ENCODE measurements at regions not wholly inside any gene's neighbourhood (a gene's known extent, or its start where the extent isn't known, plus 50 kb on each side); places are given as distances from the start of the nearest gene placed in this dataset.

GRCh38 chr4:119980456-119980855, 86.2 kb downstream of the MAD2L1 start:
- Histone ChIP-seq H3K27ac (ENCODE audit: low read depth in 1 of 2, low read length in 2 of 2) (no peak overlapping the region), H3K27me3 (ENCODE audit: control insufficient read depth in 4 of 4, insufficient read depth in 4 of 4, low read length in 3 of 4) (no peaks in the 10 kb centered on the region), H3K4me1 (ENCODE audit: control insufficient read depth in 4 of 4, insufficient read depth in 4 of 4, low read length in 3 of 4) (no peaks in the 10 kb centered on the region), H3K9me3 (ENCODE audit: control insufficient read depth in 4 of 4, low read length in 3 of 4) (no peaks in the 10 kb centered on the region), H3K4me3 (ENCODE audit: low read depth in 1 of 3, low read length in 3 of 3) (no peak overlapping the region), H3K36me3 (ENCODE audit: control insufficient read depth in 4 of 4, insufficient read depth in 3 of 4, low read depth in 1 of 4, low read length in 3 of 4) (no peaks in the 10 kb centered on the region), H3K9ac (ENCODE audit: low read depth in 1 of 2, low read length in 2 of 2) (no peak overlapping the region)
- 74% methylated on average over 2 of the region's 2 CpGs for WGBS
- TF ChIP-seq CTCF (IDR thresholded peaks at IDR 0.05; ENCODE audit: low read depth, low read length, missing input control) (no peak), REST (IDR thresholded peaks at IDR 0.05) (no peak), TAF1 (conservative IDR thresholded peaks at IDR 0.05) (no peak), YY1 (IDR thresholded peaks at IDR 0.05) (no peak), HNF4G (IDR thresholded peaks at IDR 0.05) (no peak), ZBTB33 (IDR thresholded peaks at IDR 0.05) (no peak), NR2F2 (IDR thresholded peaks at IDR 0.05) (no peak), RAD21 (IDR thresholded peaks at IDR 0.05) (no peak), ATF3 (IDR thresholded peaks at IDR 0.05) (no peak), MAX (IDR thresholded peaks at IDR 0.05) (no peak), SP1 (IDR thresholded peaks at IDR 0.05) (no peak)
- no peak for DNase-seq (ENCODE audit: low spot score)

- no peak for DNase-seq (ENCODE audit: low spot score)
- WGBS, result 58% methylated on average over 9 of the region's 9 CpGs
- Histone ChIP-seq H3K27me3 (ENCODE audit: control insufficient read depth in 4 of 4, insufficient read depth in 4 of 4, low read length in 3 of 4) (no peaks in the 10 kb centered on the region), H3K9ac (ENCODE audit: low read depth in 1 of 2, low read length in 2 of 2) (no peak overlapping the region), H3K36me3 (ENCODE audit: control insufficient read depth in 4 of 4, insufficient read depth in 3 of 4, low read depth in 1 of 4, low read length in 3 of 4) (no peaks in the 10 kb centered on the region), H3K4me1 (ENCODE audit: control insufficient read depth in 4 of 4, insufficient read depth in 4 of 4, low read length in 3 of 4) (no peaks in the 10 kb centered on the region), H3K9me3 (ENCODE audit: control insufficient read depth in 4 of 4, low read length in 3 of 4) (no peaks in the 10 kb centered on the region), H3K27ac (ENCODE audit: low read depth in 1 of 2, low read length in 2 of 2) (no peak overlapping the region), H3K4me3 (ENCODE audit: low read depth in 1 of 3, low read length in 3 of 3) (no peak overlapping the region)
- TF ChIP-seq TAF1 (conservative IDR thresholded peaks at IDR 0.05), result no peak
- no peak for TF ChIP-seq JUND (IDR thresholded peaks at IDR 0.05)
Observed at GRCh38 chr4:119977076-119977940, 89.3 kb downstream of the MAD2L1 start.
